ENCODE measurements at regions not wholly inside any gene's neighbourhood (a gene's known extent, or its start where the extent isn't known, plus 50 kb on each side); places are given as distances from the start of the nearest gene placed in this dataset.

DNA sequence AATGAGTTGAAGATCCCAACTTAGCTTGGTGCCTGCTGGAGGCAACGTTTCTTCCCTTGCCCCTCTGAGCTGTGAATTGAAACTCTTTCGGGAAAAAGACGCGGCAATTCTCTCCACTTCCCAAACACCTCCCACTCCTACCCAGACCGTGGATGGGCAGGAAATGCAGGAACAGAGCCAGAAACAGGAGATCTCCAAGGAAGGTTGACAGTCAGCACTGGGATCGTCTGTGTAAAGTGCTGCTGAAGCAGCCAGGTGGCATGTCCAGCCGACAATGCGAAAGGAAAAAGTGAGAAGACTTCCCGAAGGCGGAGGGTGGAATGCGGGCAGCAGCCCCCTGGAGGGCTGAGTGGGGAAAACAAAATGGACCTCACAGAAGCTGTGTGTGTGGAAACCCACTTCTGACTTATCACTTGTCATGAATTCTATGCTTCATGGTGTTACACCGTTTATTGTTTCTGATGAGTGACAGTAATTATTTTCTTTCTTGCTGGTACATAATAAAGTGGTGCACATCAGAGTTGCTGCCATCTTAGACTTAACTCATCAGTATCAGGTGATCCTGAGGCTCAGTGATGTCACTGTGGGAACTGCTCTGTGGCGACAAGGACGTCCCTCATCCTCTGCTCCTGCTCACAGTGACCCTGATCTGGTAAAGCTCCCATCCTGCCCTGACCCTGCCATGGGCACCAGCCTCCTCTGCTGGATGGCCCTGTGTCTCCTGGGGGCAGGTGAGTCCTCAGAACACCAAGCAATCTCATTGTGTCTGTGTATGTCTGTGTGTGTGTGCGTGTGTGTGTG is 220.5 kb upstream of the PRSS1 start:
- TF ChIP-seq, protein P1, sequence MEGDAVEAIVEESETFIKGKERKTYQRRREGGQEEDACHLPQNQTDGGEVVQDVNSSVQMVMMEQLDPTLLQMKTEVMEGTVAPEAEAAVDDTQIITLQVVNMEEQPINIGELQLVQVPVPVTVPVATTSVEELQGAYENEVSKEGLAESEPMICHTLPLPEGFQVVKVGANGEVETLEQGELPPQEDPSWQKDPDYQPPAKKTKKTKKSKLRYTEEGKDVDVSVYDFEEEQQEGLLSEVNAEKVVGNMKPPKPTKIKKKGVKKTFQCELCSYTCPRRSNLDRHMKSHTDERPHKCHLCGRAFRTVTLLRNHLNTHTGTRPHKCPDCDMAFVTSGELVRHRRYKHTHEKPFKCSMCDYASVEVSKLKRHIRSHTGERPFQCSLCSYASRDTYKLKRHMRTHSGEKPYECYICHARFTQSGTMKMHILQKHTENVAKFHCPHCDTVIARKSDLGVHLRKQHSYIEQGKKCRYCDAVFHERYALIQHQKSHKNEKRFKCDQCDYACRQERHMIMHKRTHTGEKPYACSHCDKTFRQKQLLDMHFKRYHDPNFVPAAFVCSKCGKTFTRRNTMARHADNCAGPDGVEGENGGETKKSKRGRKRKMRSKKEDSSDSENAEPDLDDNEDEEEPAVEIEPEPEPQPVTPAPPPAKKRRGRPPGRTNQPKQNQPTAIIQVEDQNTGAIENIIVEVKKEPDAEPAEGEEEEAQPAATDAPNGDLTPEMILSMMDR (IDR thresholded peaks at IDR 0.05): no peak
- TF ChIP-seq POLR2A (IDR thresholded peaks at IDR 0.05): no peak
